ENCODE measurements at regions not wholly inside any gene's neighbourhood (a gene's known extent, or its start where the extent isn't known, plus 50 kb on each side); places are given as distances from the start of the nearest gene placed in this dataset.

DNA sequence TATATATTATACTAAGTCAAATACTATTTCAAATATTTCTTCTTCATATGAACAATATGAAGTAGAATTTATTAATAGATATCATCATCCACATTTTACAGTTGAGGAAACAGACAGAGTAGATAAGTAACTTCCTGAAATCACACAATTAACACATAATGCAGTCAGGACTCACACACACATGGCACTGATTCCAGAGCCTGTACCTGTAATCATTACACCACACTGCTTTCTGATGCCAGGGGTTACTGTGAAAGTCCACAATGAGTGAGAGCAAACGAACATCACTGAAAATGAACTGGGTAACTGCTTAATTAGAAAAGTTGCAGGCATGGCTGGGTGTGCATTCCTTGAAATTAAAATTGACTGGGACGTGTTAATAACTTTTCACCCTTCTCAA lies 169.3 kb upstream of the IFNG-AS1 start:
- no peak for TF ChIP-seq EZH2 (IDR thresholded peaks at IDR 0.05; ENCODE audit: insufficient read depth, low read length)
- TF ChIP-seq, protein P1, sequence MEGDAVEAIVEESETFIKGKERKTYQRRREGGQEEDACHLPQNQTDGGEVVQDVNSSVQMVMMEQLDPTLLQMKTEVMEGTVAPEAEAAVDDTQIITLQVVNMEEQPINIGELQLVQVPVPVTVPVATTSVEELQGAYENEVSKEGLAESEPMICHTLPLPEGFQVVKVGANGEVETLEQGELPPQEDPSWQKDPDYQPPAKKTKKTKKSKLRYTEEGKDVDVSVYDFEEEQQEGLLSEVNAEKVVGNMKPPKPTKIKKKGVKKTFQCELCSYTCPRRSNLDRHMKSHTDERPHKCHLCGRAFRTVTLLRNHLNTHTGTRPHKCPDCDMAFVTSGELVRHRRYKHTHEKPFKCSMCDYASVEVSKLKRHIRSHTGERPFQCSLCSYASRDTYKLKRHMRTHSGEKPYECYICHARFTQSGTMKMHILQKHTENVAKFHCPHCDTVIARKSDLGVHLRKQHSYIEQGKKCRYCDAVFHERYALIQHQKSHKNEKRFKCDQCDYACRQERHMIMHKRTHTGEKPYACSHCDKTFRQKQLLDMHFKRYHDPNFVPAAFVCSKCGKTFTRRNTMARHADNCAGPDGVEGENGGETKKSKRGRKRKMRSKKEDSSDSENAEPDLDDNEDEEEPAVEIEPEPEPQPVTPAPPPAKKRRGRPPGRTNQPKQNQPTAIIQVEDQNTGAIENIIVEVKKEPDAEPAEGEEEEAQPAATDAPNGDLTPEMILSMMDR (IDR thresholded peaks at IDR 0.05; ENCODE audit: insufficient read depth, low read depth, low read length): no peak
